ENCODE measurements at regions not wholly inside any gene's neighbourhood (a gene's known extent, or its start where the extent isn't known, plus 50 kb on each side); places are given as distances from the start of the nearest gene placed in this dataset.
"Not testable (repeated sequence)": the region's sequence is repeated elsewhere in the genome, so short reads cannot be mapped to it uniquely, and the experiment has no call there.

GRCh38 chr6:98044791-98045470 is 761.9 kb upstream of the MMS22L start:
- Histone ChIP-seq H3K36me3 (no peaks in the 10 kb centered on the region), H3K27ac (no peak overlapping the region), H3K9ac (no peak overlapping the region), H3K9me3 (replicated peaks in 1 of 11) (no peaks in the 10 kb centered on the region), H3K4me1 (peaks cover 13 to 56% (median 46%) of the 10 kb centered on the region in 10 experiments), H3K27me3 (no peaks in the 10 kb centered on the region), H3K4me2 (peak overlapping the region in 8 of 11 experiments; percentile 7 to 71 (median 31); a peak in 10 of 22 replicates), H4K20me1 (no peaks in the 10 kb centered on the region), H3K4me3 (no peak overlapping the region)
- TF ChIP-seq Cebpa-rat (IDR thresholded peaks at IDR 0.05) = no peak

GRCh38 chr6:98047164-98047563 is 764.1 kb upstream of the MMS22L start:
- no peaks in the 10 kb centered on the region for H3K27me3 ChIP-seq
- H3K9ac ChIP-seq = no peak overlapping the region
- H3K36me3 ChIP-seq = no peaks in the 10 kb centered on the region
- no peaks in the 10 kb centered on the region for H3K9me3 ChIP-seq (replicated peaks in 1 of 11)
- no peak overlapping the region for H3K27ac ChIP-seq
- no peak overlapping the region for H3K4me3 ChIP-seq
- no peaks in the 10 kb centered on the region for H4K20me1 ChIP-seq
- H3K4me1 ChIP-seq = peaks cover 1 to 34% (median 23%) of the 10 kb centered on the region in 10 experiments; a peak in 17 of 20 replicates
- TF ChIP-seq Cebpa-rat (IDR thresholded peaks at IDR 0.05) = no peak
- no peak overlapping the region for H3K4me2 ChIP-seq

- no peak for TF ChIP-seq Cebpa-rat (IDR thresholded peaks at IDR 0.05)
- Histone ChIP-seq H3K9me3 (replicated peaks in 1 of 11) (no peaks in the 10 kb centered on the region), H3K9ac (no peak overlapping the region), H3K4me3 (no peak overlapping the region), H3K27ac (no peak overlapping the region), H3K27me3 (no peaks in the 10 kb centered on the region), H3K4me2 (no peak overlapping the region), H3K36me3 (no peaks in the 10 kb centered on the region), H4K20me1 (no peaks in the 10 kb centered on the region), H3K4me1 (peaks cover 0 to 26% (median 18%) of the 10 kb centered on the region in 10 experiments; a peak in 12 of 20 replicates)
These were observed 764.9 kb upstream of the MMS22L start for GRCh38 chr6:98047871-98048270.

- Histone ChIP-seq H3K4me3 (no peak overlapping the region), H3K9me3 (replicated peaks in 1 of 11) (no peaks in the 10 kb centered on the region), H3K36me3 (no peaks in the 10 kb centered on the region), H4K20me1 (no peaks in the 10 kb centered on the region), H3K4me2 (no peak overlapping the region), H3K4me1 (no peaks in the 10 kb centered on the region), H3K27ac (no peak overlapping the region), H3K27me3 (no peaks in the 10 kb centered on the region), H3K9ac (no peak overlapping the region)
- TF ChIP-seq Cebpa-rat (IDR thresholded peaks at IDR 0.05) = no peak
These were observed 771.4 kb upstream of the MMS22L start for GRCh38 chr6:98054453-98054852.

- TF ChIP-seq Cebpa-rat (IDR thresholded peaks at IDR 0.05) = no peak
- Histone ChIP-seq H3K36me3 (no peaks in the 10 kb centered on the region), H3K27ac (no peak overlapping the region), H3K27me3 (no peaks in the 10 kb centered on the region), H3K9ac (no peak overlapping the region), H3K4me1 (no peaks in the 10 kb centered on the region), H3K4me2 (no peak overlapping the region), H3K4me3 (no peak overlapping the region), H4K20me1 (no peaks in the 10 kb centered on the region), H3K9me3 (replicated peaks in 1 of 11) (no peaks in the 10 kb centered on the region)
These were observed 773.9 kb upstream of the MMS22L start for GRCh38 chr6:98056955-98057354.

- Histone ChIP-seq H3K4me1 (peaks cover 0 to 5% (median 0%) of the 10 kb centered on the region in 10 experiments; a peak in 2 of 20 replicates), H3K36me3 (no peaks in the 10 kb centered on the region), H3K4me3 (no peak overlapping the region), H3K27ac (no peak overlapping the region), H3K9ac (no peak overlapping the region), H3K9me3 (replicated peaks in 1 of 11) (0 out of 22 replicates have a peak, but pooled peaks cover 0 to 8% (median 0%) of the 10 kb centered on the region in 11 experiments), H3K4me2 (no peak overlapping the region), H4K20me1 (no peaks in the 10 kb centered on the region), H3K27me3 (no peaks in the 10 kb centered on the region)
- no peak for TF ChIP-seq Cebpa-rat (IDR thresholded peaks at IDR 0.05)
These were observed 767.0 kb upstream of the POU3F2 start for GRCh38 chr6:98067375-98067774.

DNA sequence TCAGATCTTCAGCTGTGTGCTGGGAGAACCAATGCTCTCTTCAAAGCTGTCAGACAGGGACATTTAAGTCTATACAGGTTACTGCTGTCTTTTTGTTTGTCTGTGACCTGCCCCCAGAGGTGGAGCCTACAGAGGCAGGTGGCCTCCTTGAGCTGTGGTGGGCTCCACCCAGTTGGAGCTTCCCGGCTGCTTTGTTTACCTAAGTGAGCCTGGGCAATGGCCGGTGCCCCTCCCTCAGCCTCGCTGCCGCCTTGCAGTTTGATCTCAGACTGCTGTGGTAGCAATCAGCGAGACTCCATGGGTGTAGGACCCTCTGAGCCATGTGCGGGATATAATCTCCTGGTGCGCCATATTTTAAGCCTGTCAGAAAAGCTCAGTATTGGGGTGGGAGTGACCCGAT is 745.8 kb upstream of the POU3F2 start:
- H3K4me1 ChIP-seq; H3K4me2 ChIP-seq; H3K27ac ChIP-seq; H3K9me3 ChIP-seq (replicated peaks in 1 of 11); H3K9ac ChIP-seq; H3K4me3 ChIP-seq; H3K27me3 ChIP-seq; H3K36me3 ChIP-seq; H4K20me1 ChIP-seq: not testable (repeated sequence)

GRCh38 chr6:98092331-98092730 is 742.0 kb upstream of the POU3F2 start:
- Histone ChIP-seq H3K36me3 (no peaks in the 10 kb centered on the region), H3K9me3 (replicated peaks in 1 of 11) (no peaks in the 10 kb centered on the region), H3K4me3 (no peak overlapping the region), H4K20me1 (no peaks in the 10 kb centered on the region), H3K9ac (no peak overlapping the region), H3K27ac (no peak overlapping the region), H3K4me1 (no peaks in the 10 kb centered on the region), H3K4me2 (no peak overlapping the region), H3K27me3 (no peaks in the 10 kb centered on the region)
- no peak for TF ChIP-seq Cebpa-rat (IDR thresholded peaks at IDR 0.05)

DNA sequence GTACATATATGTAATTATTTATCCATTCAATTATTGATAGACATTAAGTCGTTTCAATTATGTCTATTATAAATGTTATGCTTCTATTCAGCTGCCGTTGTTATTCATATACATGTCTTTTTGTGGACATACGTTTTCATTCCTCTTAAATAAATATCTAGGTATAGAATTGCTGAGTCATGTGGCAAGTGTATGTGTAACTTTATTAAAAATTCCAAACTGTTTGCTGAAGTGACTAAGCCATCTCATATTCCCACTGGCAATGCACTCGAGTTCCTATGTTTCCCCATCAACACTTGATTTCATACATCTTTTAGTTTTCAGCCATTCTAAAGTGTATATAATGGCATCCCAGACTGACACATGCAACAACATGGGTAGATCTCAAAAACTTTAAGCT is 739.7 kb upstream of the POU3F2 start:
- Histone ChIP-seq H3K4me2 (no peak overlapping the region), H3K4me1 (no peaks in the 10 kb centered on the region), H3K4me3 (no peak overlapping the region), H3K9me3 (replicated peaks in 1 of 11) (0 out of 22 replicates have a peak, but pooled peaks cover 0 to under 1% (median 0%) of the 10 kb centered on the region in 11 experiments), H3K27ac (no peak overlapping the region), H4K20me1 (no peaks in the 10 kb centered on the region), H3K9ac (no peak overlapping the region), H3K27me3 (no peaks in the 10 kb centered on the region), H3K36me3 (no peaks in the 10 kb centered on the region)
- no peak for TF ChIP-seq Cebpa-rat (IDR thresholded peaks at IDR 0.05)

- no peaks in the 10 kb centered on the region for H3K27me3 ChIP-seq
- no peak overlapping the region for H3K4me2 ChIP-seq
- TF ChIP-seq Cebpa-rat (IDR thresholded peaks at IDR 0.05) = no peak
These were observed 726.6 kb upstream of the POU3F2 start for GRCh38 chr6:98107801-98108200.

More at GRCh38 chr6:98107801-98108200, 726.6 kb upstream of the POU3F2 start:
- no peak overlapping the region for H3K27ac ChIP-seq
- no peaks in the 10 kb centered on the region for H3K4me1 ChIP-seq
- no peak overlapping the region for H3K4me3 ChIP-seq
- H3K9ac ChIP-seq = no peak overlapping the region
- H3K9me3 ChIP-seq (replicated peaks in 1 of 11) = peaks cover 0 to 6% (median 0%) of the 10 kb centered on the region in 11 experiments; a peak in 1 of 22 replicates
- H4K20me1 ChIP-seq = no peaks in the 10 kb centered on the region
- H3K36me3 ChIP-seq = no peaks in the 10 kb centered on the region

Measured in BLaER1 treated with 17β-estradiol and CSF1 and Interleukin-3, amounts not matched to agents 10 nM and 100 nM (cell line).